Stimulated activated naive CD4-positive, alpha-beta T cell (primary cell): ENCODE measurements at regions not wholly inside any gene's neighbourhood (a gene's known extent, or its start where the extent isn't known, plus 50 kb on each side); places are given as distances from the start of the nearest gene placed in this dataset.
"Not testable (repeated sequence)": the region's sequence is repeated elsewhere in the genome, so short reads cannot be mapped to it uniquely, and the experiment has no call there.

Source experiments
- DNase-seq, 6 experiments: peaks; one replicate each; lab custom pipeline; 2025; lab: John Stamatoyannopoulos, UW

DNA sequence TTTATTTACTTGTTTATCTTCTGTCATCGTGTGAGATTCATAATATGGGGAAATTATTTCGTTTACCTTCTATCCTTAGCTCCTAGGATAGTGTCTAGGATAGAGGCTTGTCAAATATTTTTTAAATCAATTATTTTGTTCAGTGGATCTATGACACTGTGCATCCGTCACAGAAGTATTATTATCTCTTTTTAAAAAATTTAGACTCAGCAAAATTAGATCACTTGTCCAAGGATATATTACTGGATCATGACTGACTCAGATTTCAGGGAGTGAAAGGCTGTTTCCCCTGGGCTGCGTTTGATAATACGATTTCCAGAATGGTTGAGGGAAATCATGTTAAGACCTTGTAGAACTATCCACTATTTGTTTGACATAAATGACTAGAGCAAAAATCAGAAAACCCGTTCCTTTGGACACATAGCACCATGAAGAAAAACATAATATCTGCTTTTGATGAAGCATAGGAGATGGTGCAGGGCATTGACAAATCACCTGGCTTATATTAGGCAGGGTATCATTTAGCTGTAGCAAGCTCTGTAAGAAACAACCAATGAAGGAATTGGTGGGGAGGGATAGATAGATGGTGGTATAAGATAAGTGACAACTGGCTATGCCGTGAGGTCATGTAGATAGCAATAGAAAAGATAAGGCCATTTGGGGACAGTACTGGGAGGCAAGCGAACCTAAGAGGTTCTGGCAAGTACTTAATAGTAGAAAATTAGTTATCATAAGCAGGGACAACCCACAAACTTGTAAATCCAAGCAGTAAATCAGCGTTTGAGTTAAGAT lies 465.2 kb upstream of the MAN1A1 start:
- DNase-seq, result no peak

DNA sequence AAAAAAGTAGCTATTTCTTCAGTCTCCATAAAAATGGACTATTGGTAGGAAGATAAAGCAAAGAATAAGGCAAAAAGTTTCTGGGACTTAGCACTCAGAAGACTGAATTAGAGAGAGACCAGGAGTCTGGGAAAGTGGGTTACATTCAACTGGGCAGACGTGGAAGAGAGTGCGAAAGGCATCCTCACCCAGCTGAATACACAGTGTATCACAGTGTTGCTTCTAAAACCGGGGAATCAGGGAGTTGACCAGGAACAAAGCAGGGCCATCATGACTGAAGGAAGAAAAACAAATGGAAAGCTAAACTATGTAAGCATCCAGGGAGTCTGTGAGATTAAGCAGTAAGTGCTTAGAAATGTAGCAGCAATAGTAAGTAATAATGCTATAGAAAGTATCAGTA lies 452.9 kb upstream of the MAN1A1 start:
- no peak for DNase-seq

DNA sequence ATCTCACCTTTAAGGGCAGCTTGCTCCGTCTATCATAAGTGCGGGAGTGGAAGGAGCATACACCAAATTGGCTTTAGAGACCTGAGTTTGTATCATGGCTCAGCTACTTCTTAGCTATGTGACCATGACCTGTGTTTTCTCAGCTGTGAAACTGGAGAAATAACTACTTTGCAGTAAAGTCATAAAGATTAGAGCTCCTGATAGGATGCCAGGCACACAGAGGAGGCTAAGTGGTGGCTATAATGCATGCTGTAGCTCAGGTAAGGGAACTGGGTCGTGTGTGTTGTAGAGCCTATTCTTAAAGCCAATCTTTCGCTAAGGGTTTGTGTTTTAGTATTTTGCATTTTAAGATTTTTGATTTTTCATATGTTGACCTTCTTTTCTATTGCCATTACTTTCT lies 451.5 kb upstream of the MAN1A1 start:
- DNase-seq, result no peak

DNA sequence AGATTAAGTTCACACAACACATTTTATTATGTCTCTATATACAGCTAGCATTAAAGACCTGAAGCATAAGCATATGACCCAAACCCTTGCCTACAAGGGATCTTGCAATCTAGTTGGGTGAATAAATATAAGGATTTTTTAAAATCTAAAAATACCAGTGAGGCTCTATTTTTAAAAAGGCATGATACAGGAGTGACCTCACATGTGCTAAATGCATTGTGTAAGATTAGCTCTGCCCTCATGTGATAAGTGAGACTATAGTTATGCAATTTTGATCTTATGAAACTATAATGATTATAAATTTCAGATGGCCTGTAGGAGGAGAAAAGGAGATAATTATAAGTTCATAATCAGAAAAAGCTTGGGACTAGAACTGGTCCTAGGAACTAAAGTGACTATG lies 451.0 kb upstream of the MAN1A1 start:
- no peak for DNase-seq

DNA sequence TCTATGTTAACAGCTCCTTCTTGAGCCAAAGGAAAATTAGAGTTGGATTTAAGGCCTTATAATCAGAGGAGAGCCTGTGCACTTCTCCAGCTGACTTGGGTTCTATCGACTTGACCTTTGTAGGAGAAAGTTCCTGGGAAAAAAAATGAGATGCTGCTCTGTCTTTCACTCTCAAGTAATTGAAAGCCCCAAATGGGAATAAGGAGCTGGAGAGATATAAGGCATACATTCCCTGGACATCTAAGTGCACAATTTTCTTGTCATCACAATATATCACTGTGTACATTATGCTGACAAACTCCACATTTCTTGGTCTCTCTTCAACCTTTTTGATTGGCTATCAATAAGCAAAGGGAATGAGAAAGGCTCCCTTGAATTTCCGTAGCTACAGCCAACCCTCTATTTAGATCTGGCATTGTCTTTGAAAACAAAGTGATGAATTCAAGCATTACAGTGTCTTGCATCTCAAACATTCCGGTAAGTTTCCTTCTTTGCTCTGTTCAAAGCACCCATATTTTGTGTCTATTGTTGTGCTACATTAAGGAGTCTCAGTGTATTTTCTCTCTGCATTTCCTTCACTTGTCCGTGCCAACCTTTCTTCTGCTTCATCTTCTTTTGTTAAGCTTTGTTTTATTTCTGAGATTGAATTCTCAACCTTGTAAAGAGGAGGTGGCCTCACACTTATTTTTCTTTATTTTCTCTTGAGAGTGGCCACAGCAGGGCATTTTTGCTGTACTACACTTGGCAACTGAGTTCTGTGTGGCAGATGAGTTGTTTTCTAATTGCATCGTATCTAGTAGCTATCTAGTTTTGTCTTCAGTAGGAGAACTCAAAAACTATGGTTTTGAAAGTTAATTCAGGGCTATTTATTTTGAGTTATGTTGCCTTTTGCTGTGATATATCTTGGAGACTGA lies 450.3 kb upstream of the MAN1A1 start:
- no peak for DNase-seq

DNA sequence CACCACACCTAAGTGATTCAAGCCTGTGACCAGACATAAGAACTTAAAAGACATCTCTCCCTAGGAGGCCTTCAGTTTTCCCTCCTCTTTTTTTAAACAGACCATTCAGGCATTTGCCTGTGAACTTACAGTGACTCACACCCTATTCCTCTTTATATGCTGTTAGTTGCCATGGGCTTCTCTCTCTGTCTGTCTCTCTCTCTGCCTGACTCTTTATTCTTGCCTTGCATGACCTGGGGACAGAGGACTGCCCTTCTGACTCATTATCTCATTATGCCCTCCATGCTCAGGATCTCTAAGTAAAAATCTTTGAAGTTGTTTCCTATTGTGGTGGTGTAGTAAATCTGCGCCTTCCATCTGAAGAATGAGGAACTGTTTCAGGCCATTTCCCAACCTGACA lies 442.2 kb upstream of the MAN1A1 start:
- DNase-seq, result no peak

DNA sequence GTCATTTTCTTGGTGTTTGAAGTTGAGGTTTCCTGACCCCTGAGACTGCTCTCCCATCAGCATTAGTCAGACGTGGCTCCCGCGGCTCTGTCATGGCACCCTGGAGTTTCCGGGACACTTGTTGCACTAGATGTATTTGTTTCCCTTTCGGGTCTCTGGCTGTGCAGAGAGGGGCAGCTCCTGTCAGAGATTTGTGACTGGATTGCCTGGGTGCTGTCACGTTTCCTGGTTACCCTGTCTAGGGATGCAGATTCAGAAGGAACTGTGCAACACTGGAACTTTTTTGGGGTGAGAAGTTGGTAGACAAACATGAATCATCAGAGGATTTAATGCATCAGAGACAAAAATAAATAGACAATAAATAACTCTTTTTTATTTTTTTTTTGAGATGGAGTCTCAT lies 431.8 kb upstream of the MAN1A1 start:
- no peak for DNase-seq

DNA sequence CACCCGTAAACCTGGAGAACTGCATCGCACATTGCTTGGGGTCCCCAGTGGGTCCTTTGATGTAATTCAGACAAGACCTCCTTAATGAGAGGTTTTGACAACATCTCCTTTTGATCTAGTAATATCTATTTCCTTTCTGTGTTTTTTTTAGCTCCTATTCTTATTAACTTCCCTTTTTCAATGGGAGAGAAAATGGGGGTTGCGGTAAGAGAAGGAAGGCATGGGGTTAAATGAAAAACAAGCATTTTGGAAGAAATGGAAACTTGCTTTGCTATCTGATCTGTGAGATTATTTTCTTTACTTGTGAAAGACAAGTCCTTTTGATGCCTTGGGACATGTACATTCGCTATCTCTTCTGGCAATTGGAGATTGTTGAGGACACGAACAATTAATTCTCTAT lies 418.6 kb upstream of the MAN1A1 start:
- DNase-seq, result no peak

DNA sequence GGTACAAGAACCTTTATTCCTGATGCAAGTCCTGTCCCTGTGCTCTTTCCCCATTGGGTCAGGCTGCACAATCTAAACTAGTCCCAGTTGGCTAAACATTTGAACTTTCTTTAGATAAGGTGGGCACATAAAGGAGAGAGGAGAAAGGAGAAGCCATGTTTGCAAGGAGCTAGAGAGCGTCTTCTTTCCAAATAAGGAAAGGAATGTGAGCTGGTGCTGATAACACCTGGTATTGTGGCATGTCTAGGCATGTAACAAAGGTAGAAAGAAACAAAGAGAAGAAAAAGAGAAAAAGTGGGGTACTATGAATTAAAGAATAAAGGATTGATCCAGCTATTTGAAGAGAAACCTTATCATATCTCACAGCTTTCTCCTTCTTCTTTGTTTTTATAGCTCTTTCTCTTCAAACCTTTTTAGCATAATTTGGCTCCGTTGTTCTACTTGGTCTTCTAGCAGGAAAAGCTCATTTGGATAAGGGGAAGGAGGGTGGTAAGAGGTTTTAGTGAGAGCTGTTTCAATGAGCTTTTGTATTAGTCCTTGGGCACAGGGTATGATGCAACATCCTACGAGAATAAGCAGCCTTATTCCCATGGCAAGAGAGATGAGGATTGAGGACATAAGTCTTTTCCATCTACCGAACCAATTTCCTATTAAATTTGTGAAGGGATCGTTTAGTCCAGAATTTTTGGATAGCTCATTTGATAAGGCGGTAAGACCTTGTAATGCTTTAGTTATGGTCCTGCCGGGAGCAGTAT lies 415.5 kb upstream of the MAN1A1 start:
- DNase-seq, result no peak

DNA sequence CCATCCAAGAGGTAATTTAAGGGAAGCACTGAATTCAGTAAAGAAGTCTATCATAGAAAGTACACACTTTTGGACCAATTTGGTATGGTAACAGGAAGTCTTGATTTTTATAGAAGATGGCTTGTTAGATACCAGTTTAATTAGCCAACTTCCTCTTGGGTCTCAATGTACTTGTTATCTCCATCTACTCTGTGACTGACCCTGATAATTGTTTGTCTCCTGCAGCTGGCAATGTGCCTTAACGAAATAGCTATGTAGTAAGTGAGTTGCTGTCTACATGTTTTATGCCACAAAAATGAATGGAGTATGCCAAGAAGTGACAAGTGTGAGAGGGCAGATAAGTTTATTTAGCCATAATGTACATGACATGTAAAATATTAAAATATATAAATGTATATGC lies 410.5 kb upstream of the MAN1A1 start:
- DNase-seq, result no peak

DNA sequence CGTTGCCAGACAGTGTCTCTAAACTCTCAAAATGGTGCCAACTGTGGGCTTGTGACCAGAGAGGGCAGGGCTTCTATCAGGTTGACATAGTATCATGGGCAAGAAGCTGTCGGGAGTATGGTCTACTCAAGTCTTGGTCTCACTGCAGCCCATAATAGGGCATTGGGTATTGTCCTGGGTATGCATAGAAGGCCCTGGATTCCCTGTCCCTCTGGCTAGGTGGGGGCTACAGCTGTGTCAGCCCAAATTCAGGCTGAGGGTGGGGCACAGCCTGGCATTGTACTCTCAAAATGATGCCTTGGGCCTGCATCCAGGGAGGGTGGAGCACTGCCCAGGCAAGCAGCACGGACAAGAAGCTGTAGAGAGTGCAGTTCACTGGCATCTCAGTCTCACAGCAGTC lies 408.8 kb upstream of the MAN1A1 start:
- no peak for DNase-seq

DNA sequence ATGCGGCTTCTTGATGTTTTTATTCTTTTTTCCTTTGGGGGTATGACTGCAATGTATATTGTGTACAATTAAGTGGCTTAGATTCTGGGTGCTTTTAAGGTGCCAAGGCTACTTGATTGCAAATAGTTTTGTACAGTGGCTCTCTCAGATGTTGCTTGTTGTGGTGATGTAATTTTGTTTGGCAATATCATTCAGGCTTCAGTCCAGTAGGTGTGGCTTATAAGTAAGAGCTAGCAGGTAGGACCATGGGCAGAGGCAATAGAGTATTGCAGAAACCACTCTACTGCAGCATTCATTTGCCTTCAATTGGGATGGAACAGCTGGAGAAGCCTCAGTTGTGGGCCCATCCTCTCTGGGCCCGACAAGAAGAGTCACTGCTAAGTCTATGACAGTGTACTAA lies 407.9 kb upstream of the MAN1A1 start:
- no peak for DNase-seq

DNA sequence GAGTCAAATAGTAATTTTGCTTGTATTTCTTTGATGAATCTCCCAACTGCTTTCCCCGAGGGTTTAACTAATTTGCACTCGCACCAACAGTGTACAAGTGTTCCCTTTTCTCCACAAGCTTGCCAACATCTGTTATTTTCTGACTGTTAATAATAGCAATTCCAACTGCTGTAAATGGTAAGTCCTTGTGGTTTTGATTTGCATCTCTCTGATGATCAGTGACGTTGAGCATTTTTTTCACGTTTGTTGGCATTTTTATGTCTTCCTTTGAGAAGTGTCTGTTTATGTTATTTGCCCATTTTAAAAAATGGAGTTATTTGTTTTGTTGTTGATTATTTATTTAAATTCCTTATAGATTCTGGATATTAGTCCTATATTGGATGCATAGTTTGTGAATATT lies 399.8 kb upstream of the MAN1A1 start:
- no peak for DNase-seq

DNA sequence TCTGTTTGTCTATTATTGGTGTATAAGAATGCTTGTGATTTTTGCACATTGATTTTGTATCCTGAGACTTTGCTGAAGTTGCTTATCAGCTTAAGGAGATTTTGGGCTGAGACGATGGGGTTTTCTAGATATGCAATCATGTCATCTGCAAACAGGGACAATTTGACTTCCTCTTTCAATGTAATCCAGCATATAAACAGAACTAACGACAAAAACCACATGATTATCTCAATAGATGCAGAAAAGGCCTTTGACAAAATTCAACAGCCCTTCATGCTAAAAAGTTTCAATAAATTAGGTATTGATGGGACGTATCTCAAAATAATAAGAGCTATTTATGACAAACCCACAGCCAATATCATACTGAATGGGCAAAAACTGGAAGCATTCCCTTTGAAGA lies 399.0 kb upstream of the MAN1A1 start:
- DNase-seq, result not testable (repeated sequence)

DNA sequence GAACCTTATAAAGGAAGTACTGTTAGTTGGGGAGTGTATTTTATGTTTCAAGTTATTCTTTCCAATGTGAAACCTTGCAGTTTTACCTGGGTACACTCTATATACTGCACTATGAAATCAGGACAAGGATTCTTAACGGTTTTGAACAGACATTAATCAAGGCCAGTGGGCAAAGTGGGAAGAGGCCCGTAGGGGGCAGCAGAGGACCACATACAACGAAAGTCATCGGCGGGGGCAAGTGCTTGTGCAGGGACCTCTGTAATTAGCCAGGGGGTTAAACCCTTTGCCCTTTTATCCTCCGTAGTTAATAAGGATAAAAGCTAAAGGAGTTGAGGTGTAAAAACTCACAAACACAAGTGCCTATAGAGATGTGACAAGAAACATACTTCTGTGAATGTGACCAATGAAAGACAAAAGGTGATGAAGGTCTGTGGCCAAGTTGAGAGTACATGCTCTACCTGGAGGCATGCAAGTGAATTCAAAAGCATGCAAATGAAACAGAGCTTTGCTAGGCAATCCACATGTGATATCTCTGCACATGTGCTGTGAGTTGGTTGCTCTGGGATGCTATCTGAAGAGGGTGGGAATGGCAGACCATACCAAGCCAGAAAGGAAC lies 392.7 kb upstream of the MAN1A1 start:
- peak in 5 of 6 experiments; percentile 3 to 27 (median 13) for DNase-seq

DNA sequence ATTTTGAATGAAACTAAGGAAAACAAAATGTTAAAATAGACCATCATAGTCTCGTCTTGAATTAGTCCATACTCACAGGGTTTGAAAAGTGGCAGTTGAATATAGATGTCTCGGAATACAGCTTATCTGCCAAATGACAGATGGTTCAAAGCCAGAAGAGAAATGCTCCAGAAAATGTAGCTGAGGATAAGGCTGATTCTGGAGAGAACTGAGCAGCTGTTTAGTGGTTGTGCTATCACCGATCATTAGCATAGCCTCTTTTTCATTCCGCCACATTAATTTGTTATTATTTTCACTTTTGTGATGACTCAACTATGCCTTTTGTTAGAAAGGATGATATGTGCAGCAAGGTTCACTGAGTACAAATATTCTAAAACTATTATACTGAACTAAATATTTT lies 390.2 kb upstream of the MAN1A1 start:
- no peak for DNase-seq

DNA sequence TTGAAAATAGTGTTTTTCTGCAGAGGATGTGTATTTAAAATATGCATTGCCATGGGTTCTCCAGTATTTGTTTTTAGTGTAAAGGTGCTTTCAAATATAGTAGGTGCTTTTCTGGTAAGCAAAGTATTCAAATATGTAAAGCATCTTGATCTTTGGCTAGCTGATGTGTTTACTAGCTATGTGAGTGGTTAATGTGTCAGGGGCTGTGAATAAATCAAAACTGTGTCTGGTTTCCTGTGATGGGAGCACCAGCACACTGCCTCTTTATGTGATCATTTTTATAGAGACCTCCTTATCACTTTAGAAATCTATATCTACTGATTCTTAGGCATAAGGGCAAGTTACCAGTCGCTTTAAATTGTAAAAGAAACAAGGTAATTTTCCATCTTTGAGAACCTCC lies 388.9 kb upstream of the MAN1A1 start:
- no peak for DNase-seq

DNA sequence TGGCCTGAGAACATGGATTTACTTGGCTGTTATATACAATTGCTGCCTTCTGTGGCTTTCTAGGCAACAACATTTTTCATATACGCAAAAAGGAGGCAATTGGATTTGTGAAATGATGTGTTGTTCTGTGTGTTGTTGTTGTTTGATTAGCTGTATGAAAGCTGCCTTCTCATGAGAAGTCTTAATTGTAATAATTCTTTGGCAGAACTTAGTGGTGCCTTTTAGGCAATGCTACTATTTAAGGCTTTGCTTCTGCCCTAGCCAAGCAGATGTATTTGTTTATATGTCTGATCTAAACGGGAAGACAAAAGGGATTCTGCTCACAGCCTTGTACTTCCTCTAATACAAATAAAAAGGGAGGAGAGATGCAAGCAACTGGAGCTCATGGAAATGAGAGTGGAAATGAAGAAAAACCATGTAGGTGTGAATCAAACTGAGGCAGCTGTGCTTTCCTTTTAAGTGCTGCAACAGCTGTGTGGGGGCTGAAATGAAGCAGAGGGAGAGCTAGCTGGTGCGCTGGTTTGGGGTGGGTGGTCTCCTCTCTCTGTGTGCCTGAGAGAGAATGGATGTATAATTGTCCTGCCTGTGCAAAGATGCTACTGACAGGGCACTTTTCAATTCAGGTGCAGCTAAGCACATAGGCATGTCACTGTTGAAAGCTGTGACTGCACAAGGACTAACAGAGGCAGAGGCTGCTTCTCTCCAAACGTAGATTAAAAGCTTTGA lies 386.9 kb upstream of the MAN1A1 start:
- DNase-seq, result no peak

DNA sequence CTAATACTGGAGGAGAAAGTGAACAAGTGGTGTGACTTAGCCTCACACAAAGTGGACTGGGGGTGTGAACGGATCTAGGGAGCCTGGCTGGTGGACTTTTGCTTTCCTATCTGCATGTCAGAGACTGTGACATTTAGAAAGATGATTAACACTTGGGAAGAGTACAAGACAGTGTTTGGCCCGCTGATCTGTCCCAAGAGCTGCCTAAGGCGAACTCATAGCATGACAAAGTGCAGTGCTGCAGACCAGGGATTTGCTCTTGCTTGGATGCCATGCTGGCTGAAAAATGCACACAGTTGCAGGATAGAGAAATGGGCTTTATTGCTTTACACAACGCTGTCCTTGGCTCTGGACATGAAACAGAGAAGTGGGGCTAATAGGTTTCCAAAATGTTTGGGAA lies 386.0 kb upstream of the MAN1A1 start:
- DNase-seq, result no peak

DNA sequence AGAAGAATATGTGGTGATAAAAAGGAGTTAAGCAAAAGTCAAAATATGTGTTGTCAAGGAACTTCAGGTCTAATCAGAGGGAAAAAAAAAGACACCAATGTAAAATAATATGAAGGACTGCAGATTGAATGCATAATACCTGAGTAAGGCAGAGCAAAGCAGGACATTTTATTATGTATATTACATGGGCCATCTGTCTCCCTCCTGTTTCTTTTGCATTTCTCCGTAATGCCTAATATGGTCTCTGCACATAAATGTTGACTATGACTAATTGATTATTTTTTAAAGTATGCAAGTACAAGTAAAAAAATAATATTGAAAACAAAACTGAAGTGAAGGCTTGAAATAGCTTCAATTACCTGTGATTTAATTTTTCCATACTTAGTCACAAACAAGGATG lies 384.7 kb upstream of the MAN1A1 start:
- no peak for DNase-seq

DNA sequence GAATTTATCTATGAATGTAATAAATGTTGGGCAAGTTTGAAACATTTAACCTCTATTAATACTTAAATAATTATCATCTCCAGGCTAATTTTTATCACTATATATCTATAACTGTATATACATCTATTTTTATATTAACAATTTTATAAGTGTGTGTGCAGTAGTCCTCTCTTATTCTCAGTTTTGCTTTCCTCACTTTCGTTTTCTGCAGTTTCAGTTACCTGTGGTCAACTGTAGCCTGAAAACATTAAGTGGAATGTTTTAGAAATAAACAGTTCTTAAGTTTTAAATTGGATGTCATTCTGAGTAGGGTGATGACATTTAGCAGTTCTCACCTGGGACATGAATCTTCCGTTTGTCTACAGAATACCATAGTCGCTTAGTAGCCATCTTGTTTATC lies 379.4 kb upstream of the MAN1A1 start:
- no peak for DNase-seq
